Common myeloid progenitor, CD34-positive (primary cell): ENCODE measurements at regions not wholly inside any gene's neighbourhood (a gene's known extent, or its start where the extent isn't known, plus 50 kb on each side); places are given as distances from the start of the nearest gene placed in this dataset.

Experiments used
- CTCF ChIA-PET: fragments of 350-600 bp; sonication (Branson Sonifier 250); formaldehyde crosslinking; loops from one replicate; lab custom pipeline; 2021; ENCODE audit warnings: antibody characterized with exemption; lab: Charles Lee
- POLR2A ChIA-PET: fragments of 350-600 bp; sonication (Branson Sonifier 250); formaldehyde crosslinking; loops from one replicate; lab custom pipeline; 2021; ENCODE audit warnings: antibody characterized with exemption; lab: Charles Lee
- DNase-seq, 3 donors: peaks; one replicate each; pipeline versions ENCODE4 v3.0.0 to v3.0.0-alpha.2; 2013
- H3K27ac ChIP-seq, 2 experiments: 1 replicate in 1 of 2; 2 replicates in 1 of 2; pipeline ENCODE4 v1.7.0; 2013; ENCODE audit warnings: inconsistent platforms in 2 of 2, low read length in 2 of 2, mild to moderate bottlenecking in 2 of 2, low read depth in 1 of 2, moderate library complexity in 1 of 2; ENCODE audit not compliant: severe bottlenecking in 2 of 2, insufficient read depth in 1 of 2, poor library complexity in 1 of 2
- H3K27me3 ChIP-seq, 5 experiments: replicated peaks in 2 of 5; 1 replicate in 3 of 5; 2 replicates in 2 of 5; pipeline versions ENCODE4 v1.6.1 to v1.7.0; 2013; ENCODE audit warnings: low read length in 4 of 5, mild to moderate bottlenecking in 2 of 5, moderate library complexity in 2 of 5, inconsistent platforms in 1 of 5; ENCODE audit not compliant: insufficient read depth in 5 of 5, control insufficient read depth in 4 of 5
- H3K36me3 ChIP-seq, 4 experiments: 1 replicate in 2 of 4; 2 replicates in 2 of 4; pipeline versions ENCODE4 v1.6.1 to v1.7.0; 2013; ENCODE audit warnings: low read length in 3 of 4, control low read depth in 1 of 4, mild to moderate bottlenecking in 1 of 4; ENCODE audit not compliant: control insufficient read depth in 4 of 4, insufficient read depth in 4 of 4
- H3K4me1 ChIP-seq, 4 experiments: 1 replicate in 3 of 4; 2 replicates in 1 of 4; pipeline versions ENCODE4 v1.6.1 to v1.7.1; 2013; ENCODE audit warnings: low read length in 3 of 4, mild to moderate bottlenecking in 3 of 4, control low read depth in 1 of 4, inconsistent platforms in 1 of 4, moderate library complexity in 1 of 4; ENCODE audit not compliant: control insufficient read depth in 4 of 4, insufficient read depth in 4 of 4; ENCODE audit errors: control extremely low read depth in 1 of 4
- H3K4me3 ChIP-seq, 7 experiments: 1 replicate in 4 of 7; 2 replicates in 3 of 7; pipeline versions ENCODE4 v1.5.1 to v1.7.0; 2013; ENCODE audit warnings: mild to moderate bottlenecking in 7 of 7, low read length in 6 of 7, moderate library complexity in 6 of 7, inconsistent platforms in 2 of 7, low read depth in 2 of 7, control low read depth in 1 of 7; ENCODE audit not compliant: insufficient read depth in 4 of 7, control insufficient read depth in 1 of 7; ENCODE audit errors: extremely low read depth in 1 of 7
- H3K9me3 ChIP-seq, 5 experiments: 1 replicate in 4 of 5; 2 replicates in 1 of 5; pipeline versions ENCODE4 v1.6.1 to v1.7.1; 2013; ENCODE audit warnings: low read length in 4 of 5, mild to moderate bottlenecking in 2 of 5, inconsistent platforms in 1 of 5, low read depth in 1 of 5, moderate library complexity in 1 of 5; ENCODE audit not compliant: control insufficient read depth in 4 of 5, insufficient read depth in 2 of 5; ENCODE audit errors: control extremely low read depth in 1 of 5
- WGBS: methylation state at CpG from one replicate; pipeline ENCODE4 v1.1.5; 2013; ENCODE audit not compliant: insufficient coverage; 5-methylcytosine and 5-hydroxymethylcytosine counted together

- Histone ChIP-seq H3K27ac (no peak overlapping the region), H3K27me3 (no peaks in the 10 kb centered on the region), H3K4me3 (no peak overlapping the region), H3K4me1 (no peaks in the 10 kb centered on the region), H3K9me3 (no peaks in the 10 kb centered on the region), H3K36me3 (no peaks in the 10 kb centered on the region)
- 64% methylated on average over 5 of the region's 5 CpGs for WGBS
- ChIA-PET POLR2A (no interaction called here), CTCF (no interaction called here)
- DNase-seq: no peak
Observed at GRCh38 chr9:118596374-118597015, 772.7 kb downstream of the BRINP1 start.

GRCh38 chr9:118606668-118607067 lies 762.6 kb downstream of the BRINP1 start:
- WGBS: no CpG with 5 or more reads among the region's 2 CpGs
- no peaks in the 10 kb centered on the region for H3K27me3 ChIP-seq
- H3K36me3 ChIP-seq: no peaks in the 10 kb centered on the region
- DNase-seq: no peak
- ChIA-PET POLR2A (no interaction called here), CTCF (no interaction called here)
- H3K27ac ChIP-seq: no peak overlapping the region
- H3K4me1 ChIP-seq: no peaks in the 10 kb centered on the region
- H3K4me3 ChIP-seq: no peak overlapping the region
- peaks cover 0 to 3% (median 0%) of the 10 kb centered on the region in 5 experiments for H3K9me3 ChIP-seq

GRCh38 chr9:118609355-118610044 lies 759.7 kb downstream of the BRINP1 start:
- no peak for DNase-seq
- Histone ChIP-seq H3K27ac (no peak overlapping the region), H3K4me3 (no peak overlapping the region), H3K4me1 (no peaks in the 10 kb centered on the region), H3K9me3 (peaks cover 0 to 3% (median 0%) of the 10 kb centered on the region in 5 experiments), H3K27me3 (no peaks in the 10 kb centered on the region), H3K36me3 (no peaks in the 10 kb centered on the region)
- POLR2A ChIA-PET: no interaction called here
- CTCF ChIA-PET: no interaction called here
- WGBS: 87% methylated on average over 3 of the region's 3 CpGs

- 100% methylated on average over 1 of the region's 3 CpGs for WGBS
- DNase-seq: no peak
- Histone ChIP-seq H3K27ac (no peak overlapping the region), H3K4me1 (no peaks in the 10 kb centered on the region), H3K4me3 (no peak overlapping the region), H3K9me3 (peaks cover 0 to 3% (median 0%) of the 10 kb centered on the region in 5 experiments), H3K27me3 (no peaks in the 10 kb centered on the region), H3K36me3 (no peaks in the 10 kb centered on the region)
- POLR2A ChIA-PET: no interaction called here
- CTCF ChIA-PET: no interaction called here
Observed at GRCh38 chr9:118612201-118612600, 757.0 kb downstream of the BRINP1 start.

DNA sequence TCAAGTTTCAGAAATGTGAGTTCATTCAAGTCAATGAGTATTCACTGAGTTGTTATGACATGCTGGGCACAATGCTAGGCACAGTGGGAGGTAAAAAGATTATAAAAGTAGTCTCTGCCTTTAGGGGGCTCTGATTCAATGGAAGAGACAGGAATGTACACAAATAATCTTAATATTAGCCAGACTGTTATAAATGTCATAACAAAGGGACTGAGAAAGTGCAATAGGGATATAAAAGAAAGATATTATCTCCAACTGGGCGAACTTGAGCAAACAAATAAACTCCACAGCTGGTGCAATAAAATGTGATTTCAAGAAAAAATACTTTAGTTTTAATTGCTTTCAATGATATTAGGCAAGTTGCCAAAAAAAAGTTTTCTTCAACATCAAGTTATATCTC lies 755.2 kb downstream of the BRINP1 start:
- ChIA-PET CTCF (no interaction called here), POLR2A (no interaction called here)
- Histone ChIP-seq H3K27me3 (no peaks in the 10 kb centered on the region), H3K36me3 (no peaks in the 10 kb centered on the region), H3K9me3 (peaks cover 0 to 4% (median 0%) of the 10 kb centered on the region in 5 experiments), H3K4me3 (no peak overlapping the region), H3K27ac (no peak overlapping the region), H3K4me1 (no peaks in the 10 kb centered on the region)
- WGBS: 80% methylated on average over 1 of the region's 1 CpG
- no peak for DNase-seq

DNA sequence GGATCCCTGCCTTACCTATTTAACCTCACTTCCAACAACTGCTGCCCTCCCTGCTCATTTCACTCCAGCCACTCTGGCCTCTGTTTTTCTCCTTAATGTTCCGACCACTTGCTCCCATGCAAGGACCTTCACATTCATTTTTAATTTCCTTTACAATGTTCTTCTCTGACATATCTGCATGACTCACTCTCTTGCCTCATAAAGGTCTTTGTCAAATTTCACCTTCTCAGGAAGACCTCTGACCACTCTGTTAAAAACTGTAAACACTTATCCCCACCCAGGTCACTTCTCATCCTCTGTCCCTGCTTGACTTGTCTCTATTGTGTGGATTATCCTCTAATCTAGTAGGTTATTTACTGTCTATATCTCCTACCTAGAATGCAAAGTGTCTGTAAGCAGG lies 751.2 kb downstream of the BRINP1 start:
- no peaks in the 10 kb centered on the region for H3K27me3 ChIP-seq
- 100% methylated on average over 1 of the region's 1 CpG for WGBS
- DNase-seq: no peak
- H3K9me3 ChIP-seq: peaks cover 0 to 1% (median 0%) of the 10 kb centered on the region in 5 experiments
- no peak overlapping the region for H3K4me3 ChIP-seq
- no peaks in the 10 kb centered on the region for H3K4me1 ChIP-seq
- ChIA-PET CTCF (no interaction called here), POLR2A (no interaction called here)
- no peaks in the 10 kb centered on the region for H3K36me3 ChIP-seq
- no peak overlapping the region for H3K27ac ChIP-seq

GRCh38 chr9:118618849-118619248 lies 750.4 kb downstream of the BRINP1 start:
- Histone ChIP-seq H3K36me3 (no peaks in the 10 kb centered on the region), H3K27ac (no peak overlapping the region), H3K27me3 (no peaks in the 10 kb centered on the region), H3K4me3 (no peak overlapping the region), H3K9me3 (peaks cover 0 to 1% (median 0%) of the 10 kb centered on the region in 5 experiments), H3K4me1 (no peaks in the 10 kb centered on the region)
- ChIA-PET POLR2A (no interaction called here), CTCF (no interaction called here)
- no peak for DNase-seq
- WGBS: 87% methylated on average over 2 of the region's 2 CpGs
